ENCODE measurements at regions not wholly inside any gene's neighbourhood (a gene's known extent, or its start where the extent isn't known, plus 50 kb on each side); places are given as distances from the start of the nearest gene placed in this dataset.

DNA sequence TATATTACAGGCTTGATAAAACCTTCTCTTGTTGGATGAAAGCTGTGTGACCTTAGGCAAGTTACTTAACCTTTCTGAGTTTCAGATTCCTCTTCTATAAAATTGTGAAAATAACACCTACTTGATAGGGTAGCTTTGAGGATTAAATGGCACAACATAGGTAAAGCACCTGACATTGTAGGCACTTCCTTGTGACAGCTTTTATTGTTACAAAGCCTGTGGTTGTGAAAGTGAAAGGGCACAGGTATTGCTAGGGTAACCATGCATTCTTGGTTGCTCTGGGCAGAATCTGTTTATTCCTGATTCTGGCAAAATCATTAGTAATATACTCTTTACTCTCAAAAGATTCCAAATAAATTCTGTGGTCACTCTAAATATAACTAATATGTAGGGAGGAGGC is 493.4 kb downstream of the OLFM4 start:
- Histone ChIP-seq H3K27ac (ENCODE audit: low read depth, low read length) (no peak overlapping the region), H3K36me3 (ENCODE audit: insufficient read depth, low read length) (no peaks in the 10 kb centered on the region), H3K4me1 (ENCODE audit: control insufficient read depth, insufficient read depth, low read length, unreplicated experiment) (no peaks in the 10 kb centered on the region), H3K4me3 (ENCODE audit: low read depth, low read length) (no peak overlapping the region), H3K79me2 (ENCODE audit: control insufficient read depth, insufficient read depth, low read length, unreplicated experiment) (no peaks in the 10 kb centered on the region), H2AFZ (ENCODE audit: low read length, unreplicated experiment) (no peak overlapping the region), H3K27me3 (ENCODE audit: insufficient read depth, low read length) (no peaks in the 10 kb centered on the region)

DNA sequence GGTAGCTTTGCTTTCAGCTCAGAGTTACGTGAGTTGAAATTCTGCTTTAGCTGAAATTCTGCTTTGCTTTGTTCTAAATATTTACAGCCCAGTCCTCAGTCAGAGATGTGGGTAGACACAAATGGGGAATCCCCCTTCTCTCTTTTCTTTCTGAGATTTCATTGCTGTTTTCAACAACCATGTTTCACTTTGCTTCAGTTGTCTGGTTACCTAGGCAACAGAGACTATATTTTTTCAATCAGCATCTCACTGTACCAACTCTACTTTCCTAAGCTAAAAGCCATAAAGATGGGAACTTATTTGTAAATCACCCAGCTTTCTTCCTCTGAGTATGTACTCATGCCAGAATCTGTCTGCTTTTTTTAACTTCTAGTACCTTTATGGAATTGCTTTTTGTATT is 509.0 kb downstream of the OLFM4 start:
- Histone ChIP-seq H3K4me3 (ENCODE audit: low read depth, low read length) (no peak overlapping the region), H3K27ac (ENCODE audit: low read depth, low read length) (no peak overlapping the region), H3K4me1 (ENCODE audit: control insufficient read depth, insufficient read depth, low read length, unreplicated experiment) (no peaks in the 10 kb centered on the region), H3K27me3 (ENCODE audit: insufficient read depth, low read length) (no peaks in the 10 kb centered on the region), H3K36me3 (ENCODE audit: insufficient read depth, low read length) (no peaks in the 10 kb centered on the region), H3K79me2 (ENCODE audit: control insufficient read depth, insufficient read depth, low read length, unreplicated experiment) (no peaks in the 10 kb centered on the region), H2AFZ (ENCODE audit: low read length, unreplicated experiment) (no peak overlapping the region)

DNA sequence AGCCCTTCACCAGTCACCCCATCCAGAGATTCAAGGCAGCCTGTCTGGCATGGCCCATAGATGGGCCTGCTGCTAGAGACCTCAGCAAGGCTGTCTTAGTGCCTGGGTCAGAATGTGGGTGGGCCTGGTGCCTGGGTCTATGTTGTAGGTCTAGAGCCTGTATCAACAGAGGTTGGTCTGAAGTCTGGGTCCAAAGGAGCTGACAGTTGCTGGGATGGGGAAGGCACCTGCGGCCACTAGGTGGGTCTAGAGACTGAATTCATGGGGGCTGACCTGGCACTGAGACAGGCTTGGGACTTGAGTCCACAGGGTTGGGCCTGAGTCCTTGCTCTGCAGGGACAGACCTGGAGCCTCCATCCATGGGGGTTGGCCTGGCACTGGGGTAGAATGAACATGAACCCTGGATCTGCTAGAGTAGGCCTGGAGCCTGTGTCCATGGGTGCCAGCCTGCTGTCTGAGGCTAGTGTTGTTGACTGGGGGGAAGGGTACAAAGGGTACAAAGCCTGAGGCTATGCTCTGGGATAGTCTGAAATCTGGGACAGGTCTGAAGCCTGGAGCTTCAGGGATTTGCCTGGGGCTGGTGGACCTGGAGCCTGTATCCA is 516.8 kb downstream of the OLFM4 start:
- Histone ChIP-seq H3K27me3 (ENCODE audit: insufficient read depth, low read length) (no peaks in the 10 kb centered on the region), H3K36me3 (ENCODE audit: insufficient read depth, low read length) (no peaks in the 10 kb centered on the region), H3K4me3 (ENCODE audit: low read depth, low read length) (no peak overlapping the region), H3K79me2 (ENCODE audit: control insufficient read depth, insufficient read depth, low read length, unreplicated experiment) (no peaks in the 10 kb centered on the region), H3K27ac (ENCODE audit: low read depth, low read length) (no peak overlapping the region), H2AFZ (ENCODE audit: low read length, unreplicated experiment) (no peak overlapping the region), H3K4me1 (ENCODE audit: control insufficient read depth, insufficient read depth, low read length, unreplicated experiment) (no peaks in the 10 kb centered on the region)

DNA sequence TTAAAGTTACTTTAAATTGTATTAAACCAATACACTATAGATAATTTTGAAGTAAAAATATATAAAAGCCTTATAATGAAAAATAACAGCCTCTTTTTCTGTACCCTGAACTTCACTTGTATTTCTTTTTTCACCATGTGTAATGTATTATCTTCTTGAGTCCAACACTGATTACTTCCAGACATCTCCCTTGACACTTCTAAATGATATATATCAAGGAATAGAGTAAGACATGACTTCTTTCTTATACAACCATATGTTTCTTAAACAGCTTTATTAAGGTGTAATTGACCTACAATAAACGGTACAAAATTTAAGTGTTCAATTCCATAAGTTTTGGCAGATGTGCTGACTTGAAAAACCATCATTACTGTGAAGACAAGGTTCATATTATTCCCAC is 531.9 kb downstream of the OLFM4 start:
- no peaks in the 10 kb centered on the region for H3K79me2 ChIP-seq (ENCODE audit: control insufficient read depth, insufficient read depth, low read length, unreplicated experiment)
- H3K27me3 ChIP-seq (ENCODE audit: insufficient read depth, low read length): no peaks in the 10 kb centered on the region
- no peaks in the 10 kb centered on the region for H3K4me1 ChIP-seq (ENCODE audit: control insufficient read depth, insufficient read depth, low read length, unreplicated experiment)
- no peak overlapping the region for H3K4me3 ChIP-seq (ENCODE audit: low read depth, low read length)
- no peak overlapping the region for H3K27ac ChIP-seq (ENCODE audit: low read depth, low read length)
- no peaks in the 10 kb centered on the region for H3K36me3 ChIP-seq (ENCODE audit: insufficient read depth, low read length)
- H2AFZ ChIP-seq (ENCODE audit: low read length, unreplicated experiment): no peak overlapping the region

- H3K79me2 ChIP-seq (ENCODE audit: control insufficient read depth, insufficient read depth, low read length, unreplicated experiment): no peaks in the 10 kb centered on the region
- no peak overlapping the region for H3K4me3 ChIP-seq (ENCODE audit: low read depth, low read length)
- no peaks in the 10 kb centered on the region for H3K36me3 ChIP-seq (ENCODE audit: insufficient read depth, low read length)
- no peaks in the 10 kb centered on the region for H3K4me1 ChIP-seq (ENCODE audit: control insufficient read depth, insufficient read depth, low read length, unreplicated experiment)
- no peak overlapping the region for H3K27ac ChIP-seq (ENCODE audit: low read depth, low read length)
- H3K27me3 ChIP-seq (ENCODE audit: insufficient read depth, low read length): no peaks in the 10 kb centered on the region
- no peak overlapping the region for H2AFZ ChIP-seq (ENCODE audit: low read length, unreplicated experiment)
Measured at GRCh38 chr13:53562419-53562818, 533.8 kb downstream of the OLFM4 start.

GRCh38 chr13:53568491-53568890 is 539.9 kb downstream of the OLFM4 start:
- Histone ChIP-seq H3K4me3 (ENCODE audit: low read depth, low read length) (no peak overlapping the region), H3K4me1 (ENCODE audit: control insufficient read depth, insufficient read depth, low read length, unreplicated experiment) (no peaks in the 10 kb centered on the region), H3K27ac (ENCODE audit: low read depth, low read length) (no peak overlapping the region), H3K27me3 (ENCODE audit: insufficient read depth, low read length) (no peaks in the 10 kb centered on the region), H3K79me2 (ENCODE audit: control insufficient read depth, insufficient read depth, low read length, unreplicated experiment) (no peaks in the 10 kb centered on the region), H2AFZ (ENCODE audit: low read length, unreplicated experiment) (no peak overlapping the region), H3K36me3 (ENCODE audit: insufficient read depth, low read length) (no peaks in the 10 kb centered on the region)

DNA sequence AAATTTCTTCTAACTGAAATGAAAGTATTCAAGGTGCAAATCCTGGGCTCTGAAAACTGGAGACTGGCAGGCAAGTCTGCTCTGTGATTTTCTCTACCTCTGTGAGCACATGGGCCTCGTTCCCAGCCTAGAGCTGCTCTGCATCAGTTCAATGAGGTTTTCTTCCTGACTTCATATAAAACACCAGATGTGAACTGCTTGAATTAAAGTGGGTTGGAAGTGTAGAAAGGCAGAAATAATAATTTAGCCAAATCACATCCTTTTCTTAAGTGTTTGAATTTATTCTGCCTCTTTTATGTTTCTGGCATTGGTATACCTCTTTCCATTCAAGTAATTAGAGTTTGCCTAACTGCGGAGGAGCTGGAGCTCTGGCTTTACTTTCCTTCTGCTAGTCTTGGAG is 540.8 kb downstream of the OLFM4 start:
- H2AFZ ChIP-seq (ENCODE audit: low read length, unreplicated experiment): no peak overlapping the region

GRCh38 chr13:53601113-53601512 is 572.5 kb downstream of the OLFM4 start:
- H3K36me3 ChIP-seq (ENCODE audit: insufficient read depth, low read length): no peaks in the 10 kb centered on the region

More for the DNA sequence above, 540.8 kb downstream of the OLFM4 start:
- Histone ChIP-seq H3K27me3 (ENCODE audit: insufficient read depth, low read length) (no peaks in the 10 kb centered on the region), H3K27ac (ENCODE audit: low read depth, low read length) (no peak overlapping the region), H3K4me3 (ENCODE audit: low read depth, low read length) (no peak overlapping the region), H3K36me3 (ENCODE audit: insufficient read depth, low read length) (no peaks in the 10 kb centered on the region), H3K79me2 (ENCODE audit: control insufficient read depth, insufficient read depth, low read length, unreplicated experiment) (no peaks in the 10 kb centered on the region), H3K4me1 (ENCODE audit: control insufficient read depth, insufficient read depth, low read length, unreplicated experiment) (no peaks in the 10 kb centered on the region)

DNA sequence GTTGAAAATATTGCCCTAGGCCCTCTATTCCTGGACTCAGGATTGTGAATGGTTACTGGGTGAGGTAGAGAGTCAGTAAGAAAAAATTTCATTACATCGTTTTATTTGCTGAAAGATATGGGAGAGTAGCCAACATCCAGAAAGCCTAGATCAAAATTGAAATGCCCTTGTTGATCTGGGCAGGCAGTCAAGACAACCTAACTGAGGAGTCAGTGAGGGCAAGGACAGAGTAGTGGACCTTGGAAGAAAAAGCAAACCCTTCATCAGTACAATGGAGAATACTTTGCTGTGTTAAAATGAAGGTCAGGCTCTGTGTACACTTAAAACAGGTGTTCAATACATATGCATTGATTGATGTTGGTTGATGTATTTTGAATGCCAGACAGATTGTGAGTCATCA is 576.7 kb downstream of the OLFM4 start:
- no peak overlapping the region for H3K27ac ChIP-seq (ENCODE audit: low read depth, low read length)
- H3K4me3 ChIP-seq (ENCODE audit: low read depth, low read length): no peak overlapping the region
- H2AFZ ChIP-seq (ENCODE audit: low read length, unreplicated experiment): no peak overlapping the region

More at GRCh38 chr13:53601113-53601512, 572.5 kb downstream of the OLFM4 start:
- no peaks in the 10 kb centered on the region for H3K4me1 ChIP-seq (ENCODE audit: control insufficient read depth, insufficient read depth, low read length, unreplicated experiment)
- H3K79me2 ChIP-seq (ENCODE audit: control insufficient read depth, insufficient read depth, low read length, unreplicated experiment): no peaks in the 10 kb centered on the region
- H3K27me3 ChIP-seq (ENCODE audit: insufficient read depth, low read length): no peaks in the 10 kb centered on the region
- H3K27ac ChIP-seq (ENCODE audit: low read depth, low read length): no peak overlapping the region
- no peak overlapping the region for H3K4me3 ChIP-seq (ENCODE audit: low read depth, low read length)
- no peak overlapping the region for H2AFZ ChIP-seq (ENCODE audit: low read length, unreplicated experiment)

GRCh38 chr13:53612200-53612599 is 583.6 kb downstream of the OLFM4 start:
- Histone ChIP-seq H2AFZ (ENCODE audit: low read length, unreplicated experiment) (no peak overlapping the region), H3K4me1 (ENCODE audit: control insufficient read depth, insufficient read depth, low read length, unreplicated experiment) (no peaks in the 10 kb centered on the region), H3K79me2 (ENCODE audit: control insufficient read depth, insufficient read depth, low read length, unreplicated experiment) (no peaks in the 10 kb centered on the region), H3K27ac (ENCODE audit: low read depth, low read length) (no peak overlapping the region), H3K36me3 (ENCODE audit: insufficient read depth, low read length) (no peaks in the 10 kb centered on the region), H3K4me3 (ENCODE audit: low read depth, low read length) (no peak overlapping the region), H3K27me3 (ENCODE audit: insufficient read depth, low read length) (no peaks in the 10 kb centered on the region)

More for the DNA sequence above, 576.7 kb downstream of the OLFM4 start:
- Histone ChIP-seq H3K79me2 (ENCODE audit: control insufficient read depth, insufficient read depth, low read length, unreplicated experiment) (no peaks in the 10 kb centered on the region), H3K27me3 (ENCODE audit: insufficient read depth, low read length) (no peaks in the 10 kb centered on the region), H3K4me1 (ENCODE audit: control insufficient read depth, insufficient read depth, low read length, unreplicated experiment) (no peaks in the 10 kb centered on the region), H3K36me3 (ENCODE audit: insufficient read depth, low read length) (no peaks in the 10 kb centered on the region)

GRCh38 chr13:53622456-53622855 is 593.8 kb downstream of the OLFM4 start:
- Histone ChIP-seq H3K27ac (ENCODE audit: low read depth, low read length) (no peak overlapping the region), H3K79me2 (ENCODE audit: control insufficient read depth, insufficient read depth, low read length, unreplicated experiment) (no peaks in the 10 kb centered on the region), H3K4me3 (ENCODE audit: low read depth, low read length) (no peak overlapping the region), H3K36me3 (ENCODE audit: insufficient read depth, low read length) (no peaks in the 10 kb centered on the region), H3K4me1 (ENCODE audit: control insufficient read depth, insufficient read depth, low read length, unreplicated experiment) (no peaks in the 10 kb centered on the region), H2AFZ (ENCODE audit: low read length, unreplicated experiment) (no peak overlapping the region), H3K27me3 (ENCODE audit: insufficient read depth, low read length) (no peaks in the 10 kb centered on the region)
